H54 (cell line): ENCODE measurements at regions not wholly inside any gene's neighbourhood (a gene's known extent, or its start where the extent isn't known, plus 50 kb on each side); places are given as distances from the start of the nearest gene placed in this dataset.

Experiments used
- DNase-seq: peaks from one replicate; pipeline ENCODE4 v3.0.0; 2011; ENCODE audit warnings: low spot score, mixed read lengths; ENCODE audit not compliant: insufficient read length
- FAIRE-seq: peaks from 3 replicates; lab custom pipeline; 2011; peaks lifted over from hg19 to GRCh38; lab: Jason Lieb, UNC
- POLR2A ChIP-seq: IDR thresholded peaks from 2 replicates; pipeline ENCODE4 v1.6.1; 2011; ENCODE audit warnings: low read depth, mild to moderate bottlenecking, low read length

DNA sequence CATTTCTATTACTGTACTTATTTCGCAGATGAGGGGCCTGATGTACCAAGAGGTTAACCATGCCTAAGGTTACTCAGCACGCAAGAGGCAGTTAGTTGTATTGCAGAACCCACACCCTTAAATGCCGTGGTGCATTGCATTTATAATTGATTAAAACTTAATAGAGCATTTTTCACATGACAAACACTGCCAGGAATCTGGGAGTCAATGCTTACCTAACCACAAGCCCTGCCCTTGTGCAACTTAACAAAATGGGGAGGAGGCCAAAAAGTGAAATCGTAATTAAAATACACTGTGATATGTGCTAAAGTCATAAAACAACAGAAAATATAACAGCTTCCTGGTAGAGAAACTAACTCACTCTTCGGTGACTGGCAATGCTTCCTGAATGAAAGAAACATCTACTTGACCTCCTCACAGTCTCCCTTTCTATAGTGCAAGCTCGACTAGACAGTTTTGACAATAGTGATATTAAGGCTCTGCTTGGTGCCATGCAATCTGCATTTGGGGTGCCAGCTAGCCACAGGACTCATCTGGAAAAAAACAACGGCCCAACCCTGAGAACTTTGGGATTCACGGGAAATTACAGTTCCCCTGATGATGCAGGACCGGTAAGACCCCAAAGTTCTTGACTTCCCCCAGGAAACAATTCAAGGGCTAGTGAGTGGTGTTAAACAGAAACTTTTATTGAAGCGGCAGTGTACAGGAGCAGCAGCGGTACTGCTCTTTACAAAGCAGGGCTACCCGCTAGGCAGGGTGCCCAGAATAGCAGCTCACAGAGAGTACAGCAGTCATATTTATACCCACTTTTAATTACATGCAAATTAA lies 612.4 kb downstream of the TNS3 start:
- DNase-seq (no peak), FAIRE-seq (peak; percentile 96)
- TF ChIP-seq POLR2A: no peak

DNA sequence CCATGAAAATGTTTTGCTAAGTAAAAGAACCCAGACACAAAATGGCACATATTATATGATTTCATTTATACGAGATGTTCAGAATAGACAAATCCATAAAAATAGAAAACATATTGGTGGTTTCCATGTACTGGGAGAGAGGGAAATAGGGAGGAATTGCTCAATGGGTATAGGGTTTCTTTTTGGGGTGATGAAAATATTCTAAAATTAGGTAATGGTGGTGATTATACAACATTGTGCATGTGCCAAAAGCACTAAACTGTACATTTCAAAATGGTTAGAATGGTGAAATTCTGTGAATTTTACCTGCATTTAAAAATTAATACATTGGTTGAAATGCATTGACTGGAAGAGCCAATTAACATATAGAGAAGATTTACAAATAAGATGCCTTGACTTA lies 613.9 kb downstream of the TNS3 start:
- no peak for DNase-seq
- no peak for FAIRE-seq
- TF ChIP-seq POLR2A: no peak

DNA sequence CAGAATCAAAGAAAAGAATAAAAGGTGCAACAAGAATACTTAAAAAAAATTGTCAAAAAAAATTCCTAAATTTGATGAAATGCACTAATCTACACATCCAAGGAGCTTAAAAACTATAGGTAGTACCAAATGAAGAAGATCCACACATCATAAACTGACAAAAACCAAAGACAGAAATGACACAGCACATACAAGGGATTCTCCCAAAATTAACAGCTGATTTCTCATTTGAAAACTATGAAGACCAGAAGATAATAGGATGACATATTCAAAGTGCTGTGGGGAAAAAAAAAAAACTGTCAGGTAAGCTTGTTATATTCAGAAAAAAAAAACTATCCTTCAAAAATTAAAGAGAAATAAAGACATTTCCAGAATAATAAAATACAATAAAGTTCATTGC lies 618.2 kb downstream of the TNS3 start:
- no peak for TF ChIP-seq POLR2A
- FAIRE-seq (peak; percentile 64), DNase-seq (no peak)

DNA sequence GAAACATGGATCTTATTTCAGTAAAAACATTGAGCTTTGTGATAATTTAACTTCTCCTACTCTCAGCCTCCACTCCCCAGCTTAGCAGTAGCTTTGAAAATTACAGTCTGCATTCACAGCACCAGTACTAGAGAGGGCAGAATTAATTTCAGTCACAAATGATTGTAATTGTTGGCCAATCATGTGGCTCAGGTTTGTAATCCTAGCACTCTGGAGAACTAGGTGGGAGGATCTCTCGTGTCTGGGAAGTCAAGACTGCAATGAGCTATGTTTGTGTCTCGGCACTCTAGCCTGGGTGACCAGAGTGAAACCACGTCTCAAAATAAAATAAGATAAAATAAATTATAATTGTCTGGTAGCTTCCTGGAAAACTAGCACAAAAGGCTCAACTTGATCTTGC lies 620.9 kb downstream of the TNS3 start:
- no peak for DNase-seq
- no peak for FAIRE-seq
- TF ChIP-seq POLR2A: no peak

DNA sequence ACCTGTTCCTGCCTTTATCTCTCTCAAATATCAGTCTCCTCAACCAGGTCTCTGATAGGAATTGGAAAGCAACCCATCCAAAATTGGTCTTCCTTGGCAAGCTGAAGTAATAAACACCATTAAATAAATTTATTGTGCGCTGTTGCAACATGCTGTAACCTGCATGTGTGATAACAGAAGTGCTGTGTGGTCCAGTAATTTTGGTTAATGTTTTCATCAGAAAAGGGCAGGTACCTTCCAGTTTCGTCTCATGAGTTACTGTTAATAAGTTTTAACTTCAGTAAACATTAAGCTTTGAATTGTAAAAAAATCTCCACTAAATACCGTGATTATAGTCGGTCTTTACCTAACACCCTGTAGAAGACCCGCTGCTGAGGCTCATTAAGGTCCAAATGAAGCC lies 624.7 kb downstream of the TNS3 start:
- FAIRE-seq: no peak

DNA sequence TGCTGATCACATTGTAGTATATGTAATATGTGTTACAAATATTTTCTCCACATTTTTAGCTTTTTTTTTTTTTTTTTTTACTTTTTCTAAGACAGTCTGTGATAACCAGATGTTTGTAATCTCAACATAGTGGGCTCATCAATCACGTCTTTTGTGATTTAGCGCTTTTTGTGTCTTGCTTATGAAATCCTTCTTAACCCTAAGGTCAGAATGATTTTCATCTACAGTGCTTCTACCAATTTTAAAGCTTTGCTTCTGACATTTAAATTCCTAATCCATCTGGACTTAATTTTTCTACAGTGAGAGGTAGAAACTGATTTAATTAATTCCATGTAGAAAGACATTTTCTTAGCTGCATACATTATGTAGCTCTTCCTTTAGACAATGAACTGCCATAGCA lies 626.4 kb downstream of the TNS3 start:
- TF ChIP-seq POLR2A: no peak
- no peak for DNase-seq
- no peak for FAIRE-seq

More for the DNA sequence above, 624.7 kb downstream of the TNS3 start:
- DNase-seq: no peak
- no peak for TF ChIP-seq POLR2A

DNA sequence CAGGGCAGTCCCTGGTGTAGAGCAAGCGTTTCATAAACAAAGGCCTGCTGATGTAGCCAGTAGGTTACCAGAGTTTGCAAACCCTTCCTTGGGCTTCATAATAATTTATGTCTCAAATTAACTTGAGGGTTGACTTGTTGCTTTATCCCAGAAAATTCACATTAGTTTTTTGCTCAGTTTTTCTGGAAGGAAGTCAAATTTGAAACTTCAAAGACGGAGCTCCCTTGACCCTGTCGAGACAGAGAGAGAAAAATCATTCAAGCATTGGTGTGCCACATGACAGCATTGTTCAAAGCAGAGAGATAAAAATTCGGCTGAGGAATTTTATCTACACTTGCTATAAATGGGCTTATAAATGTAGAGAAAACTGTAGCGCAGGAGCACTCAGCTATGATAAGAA lies 627.7 kb downstream of the TNS3 start:
- no peak for TF ChIP-seq POLR2A
- no peak for DNase-seq
- no peak for FAIRE-seq

DNA sequence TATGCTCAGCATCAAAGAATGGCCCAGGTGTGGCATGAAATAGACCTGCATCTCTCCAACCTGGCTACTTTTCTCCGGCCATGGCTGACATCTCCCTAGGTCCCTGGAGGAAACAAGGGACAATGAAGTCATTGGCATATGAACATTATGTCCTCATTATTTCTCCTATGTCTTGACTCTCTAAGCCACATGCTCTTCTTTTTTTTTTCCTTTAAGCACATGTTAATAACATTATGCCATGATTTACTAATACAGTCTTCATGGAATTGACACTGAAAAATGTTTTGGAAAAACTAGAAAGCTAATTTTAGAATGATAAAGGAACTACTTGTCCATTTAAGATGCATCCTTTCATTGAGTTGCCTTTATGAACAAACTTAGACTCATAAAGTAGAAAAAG lies 628.9 kb downstream of the TNS3 start:
- no peak for TF ChIP-seq POLR2A
- FAIRE-seq: no peak
- DNase-seq: no peak

DNA sequence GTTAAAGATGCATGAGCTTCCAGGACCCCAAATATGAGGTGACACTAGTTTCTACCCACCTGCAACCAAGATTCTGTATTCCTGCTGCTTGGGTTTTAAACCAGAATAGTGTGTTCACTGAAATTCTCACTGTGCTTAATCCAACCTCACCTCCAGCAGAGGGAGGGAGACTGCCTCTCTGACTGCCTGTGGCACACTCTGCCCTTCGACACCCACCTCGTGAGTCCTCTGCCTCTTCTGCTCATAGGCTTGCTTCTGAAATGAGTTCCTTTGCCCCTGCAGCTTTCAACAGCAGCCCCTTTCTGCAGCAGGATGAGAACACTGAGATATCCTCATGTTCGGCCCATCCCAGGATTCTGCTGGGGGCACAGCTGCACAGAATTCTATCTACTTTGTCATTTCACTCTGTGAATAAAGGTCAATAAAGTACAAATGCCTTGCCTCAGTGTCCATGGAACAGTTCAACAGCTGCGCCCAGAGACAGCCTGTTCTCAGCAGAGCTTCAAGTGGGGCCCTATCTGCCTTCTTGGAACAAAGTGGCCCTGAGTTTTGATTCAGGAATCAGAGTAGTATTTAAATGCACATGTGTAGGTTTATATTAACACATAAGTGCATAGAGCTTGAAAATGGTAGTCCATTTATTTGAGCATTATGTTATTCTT lies 632.5 kb downstream of the TNS3 start:
- no peak for TF ChIP-seq POLR2A
- FAIRE-seq (no peak), DNase-seq (no peak)

DNA sequence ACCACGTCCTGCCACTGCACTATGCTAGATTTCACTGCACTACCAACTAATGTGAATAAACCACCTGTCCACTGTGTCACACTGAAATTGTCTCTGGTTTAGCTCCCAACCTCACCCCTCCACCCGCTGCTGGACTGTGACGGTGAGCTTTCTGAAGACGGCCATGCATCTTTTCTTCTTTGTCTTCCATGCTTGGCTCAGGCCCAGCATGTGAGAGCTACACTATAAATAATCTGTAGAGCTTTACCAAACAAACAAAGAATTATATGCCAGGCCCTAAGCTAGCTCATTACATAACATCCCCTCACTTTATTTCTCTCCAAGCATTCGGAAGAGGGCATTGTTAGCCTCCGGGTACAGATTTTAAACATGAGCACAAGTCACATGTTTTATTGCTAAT lies 633.2 kb downstream of the TNS3 start:
- FAIRE-seq (no peak), DNase-seq (no peak)
- no peak for TF ChIP-seq POLR2A

DNA sequence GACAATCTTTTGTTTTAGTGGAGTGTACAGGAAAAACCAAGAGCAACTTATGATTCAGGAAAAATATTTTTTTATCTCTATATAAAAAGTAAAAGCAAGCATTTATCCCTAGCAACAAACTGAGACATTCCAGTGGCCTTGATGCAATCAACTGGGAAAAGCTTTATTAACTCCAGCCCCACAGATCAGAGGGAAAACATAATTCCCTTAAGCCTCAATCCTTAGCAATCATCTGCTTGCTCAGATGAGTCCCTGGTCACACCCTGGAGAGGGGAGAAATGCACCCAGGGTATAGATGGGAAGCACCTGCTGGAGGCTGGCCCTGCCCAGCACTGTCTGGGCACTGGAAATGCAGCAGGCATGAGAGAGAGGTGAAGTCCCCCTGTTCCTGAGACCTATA lies 636.6 kb downstream of the TNS3 start:
- no peak for DNase-seq

DNA sequence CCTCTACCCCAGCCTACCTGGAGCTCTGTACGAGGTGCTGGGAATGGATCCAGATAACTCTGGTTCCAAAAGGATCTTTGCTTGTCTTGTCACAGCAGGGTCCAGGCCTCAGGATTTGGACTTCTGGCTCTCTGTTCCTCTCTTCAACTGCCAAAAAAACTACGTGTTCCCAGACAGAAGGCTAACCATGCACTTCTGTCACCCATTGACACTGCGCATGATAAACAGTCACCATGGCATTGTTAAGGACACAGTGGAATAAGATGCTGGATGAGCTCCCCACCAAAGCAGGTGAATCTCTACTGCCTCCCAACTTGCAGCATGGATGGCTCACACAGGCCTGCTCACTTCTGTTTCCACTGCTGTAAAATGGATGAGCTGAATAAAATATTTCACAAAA lies 637.9 kb downstream of the TNS3 start:
- no peak for FAIRE-seq
- no peak for DNase-seq
- TF ChIP-seq POLR2A: no peak

More for the DNA sequence above, 636.6 kb downstream of the TNS3 start:
- no peak for TF ChIP-seq POLR2A
- no peak for FAIRE-seq

DNA sequence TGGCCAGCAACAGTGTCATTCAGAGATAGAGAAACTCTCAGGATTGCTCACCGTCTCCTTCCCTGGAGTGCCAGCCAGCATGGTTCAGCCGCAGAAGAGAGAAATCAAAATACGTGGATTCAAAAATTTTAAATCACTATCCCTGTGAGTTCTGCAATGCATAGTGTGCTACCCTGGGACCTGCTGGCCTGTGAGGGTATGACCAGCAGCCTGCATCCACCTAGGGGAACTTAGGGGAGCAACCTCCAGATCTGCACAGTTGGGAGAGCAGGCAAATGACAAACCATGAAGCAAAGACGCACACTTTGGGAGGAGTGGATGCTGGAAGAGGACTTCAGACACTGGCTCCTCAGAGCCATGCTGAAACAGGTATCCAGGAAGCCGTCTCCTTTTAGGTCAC lies 639.3 kb downstream of the TNS3 start:
- FAIRE-seq: no peak
- TF ChIP-seq POLR2A: no peak

DNA sequence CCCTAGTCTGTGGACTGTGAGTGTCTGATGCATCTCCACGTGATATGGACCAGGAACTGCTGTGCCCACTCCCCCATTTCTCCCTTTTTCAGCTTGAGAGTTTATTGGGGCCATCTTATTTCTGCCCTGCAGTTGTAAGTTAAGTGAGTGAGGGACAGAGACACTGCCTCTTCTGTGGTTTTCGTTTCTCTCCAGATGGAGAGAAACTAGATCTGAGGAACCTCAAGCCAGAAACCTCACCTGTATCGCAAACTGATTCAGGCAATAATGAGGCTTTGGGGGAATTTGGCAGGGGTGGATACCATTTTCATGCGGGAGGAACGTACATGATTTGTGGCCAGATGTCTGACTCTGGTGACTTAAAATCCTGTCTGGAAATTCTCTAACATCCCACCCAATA lies 641.7 kb downstream of the TNS3 start:
- FAIRE-seq (no peak), DNase-seq (no peak)
- no peak for TF ChIP-seq POLR2A

More for the DNA sequence above, 639.3 kb downstream of the TNS3 start:
- DNase-seq: no peak

DNA sequence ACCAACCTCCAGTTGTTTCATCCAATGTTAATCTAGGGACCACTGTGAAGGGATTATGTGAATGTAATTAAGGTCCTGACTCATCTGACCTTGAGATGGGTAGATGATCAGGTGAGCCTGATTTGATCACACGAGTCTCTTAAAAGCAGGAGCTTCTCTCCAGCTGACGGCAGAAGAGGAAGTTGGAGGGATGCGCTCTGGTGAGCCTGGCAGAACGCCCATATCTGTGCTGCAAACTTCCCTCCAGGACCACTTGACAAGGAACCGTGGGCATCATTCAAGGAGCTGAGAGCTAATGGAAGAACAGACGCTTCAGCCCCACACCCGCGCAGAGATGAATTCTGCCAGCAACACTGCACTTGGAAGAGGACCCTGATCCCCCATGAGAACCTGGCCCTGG lies 642.4 kb downstream of the TNS3 start:
- DNase-seq (no peak), FAIRE-seq (no peak)
- no peak for TF ChIP-seq POLR2A
